Nephron (organoid): ENCODE measurements at regions not wholly inside any gene's neighbourhood (a gene's known extent, or its start where the extent isn't known, plus 50 kb on each side); places are given as distances from the start of the nearest gene placed in this dataset.
A peak's percentile ranks its signal among the peaks of the same experiment; 100 is the strongest.

ENCODE experiments used
- H3K27ac Mint-ChIP-seq, 3 experiments: 2 replicates each; pipeline ENCODE4 v1.8.0; 2020; ENCODE audit warnings: mixed read lengths in 3 of 3, mild to moderate bottlenecking in 2 of 3, moderate library complexity in 1 of 3
- H3K27me3 Mint-ChIP-seq: 2 replicates; pipeline ENCODE4 v1.8.0; 2021; ENCODE audit warnings: low read depth, mild to moderate bottlenecking, moderate library complexity, mixed read lengths
- H3K36me3 Mint-ChIP-seq: 2 replicates; pipeline ENCODE4 v1.8.0; 2020; ENCODE audit warnings: low read depth, mixed read lengths
- H3K4me1 Mint-ChIP-seq: 2 replicates; pipeline ENCODE4 v1.8.0; 2020; ENCODE audit warnings: mixed read lengths
- H3K4me3 Mint-ChIP-seq, 3 experiments: 2 replicates each; pipeline ENCODE4 v1.8.0; 2020; ENCODE audit warnings: mild to moderate bottlenecking in 3 of 3, mixed read lengths in 3 of 3, moderate library complexity in 2 of 3
- H3K9me3 Mint-ChIP-seq: 2 replicates; pipeline ENCODE4 v1.8.0; 2020; ENCODE audit warnings: mixed read lengths
- CTCF ChIP-seq, 3 experiments: fragments of 200-600 bp; sonication (generic); IDR thresholded peaks; one replicate each; pipeline ENCODE4 v1.5.0; 2021; ENCODE audit warnings: antibody characterized with exemption in 3 of 3; ENCODE audit not compliant: unreplicated experiment in 3 of 3

GRCh38 chr16:65786916-65787315, 579.6 kb upstream of the CDH5 start:
- no peaks in the 10 kb centered on the region for H3K36me3 Mint-ChIP-seq
- no peaks in the 10 kb centered on the region for H3K9me3 Mint-ChIP-seq
- no peak for TF ChIP-seq CTCF (IDR thresholded peaks at IDR 0.05; ENCODE audit: unreplicated experiment in 3 of 3)
- peak overlapping the region; percentile 37 to 83 (median 53) for H3K27ac Mint-ChIP-seq
- H3K27me3 Mint-ChIP-seq, result peaks cover 4% of the 10 kb centered on the region
- H3K4me1 Mint-ChIP-seq, result peaks cover 93% of the 10 kb centered on the region
- peak overlapping the region in 1 of 3 experiments; percentile 20 for H3K4me3 Mint-ChIP-seq

- Mint-ChIP-seq H3K9me3 (peaks cover 3% of the 10 kb centered on the region), H3K4me3 (no peak overlapping the region), H3K4me1 (peaks cover 91% of the 10 kb centered on the region), H3K27me3 (peaks cover 11% of the 10 kb centered on the region), H3K27ac (peak overlapping the region in 2 of 3 experiments; percentile 61 to 87), H3K36me3 (no peaks in the 10 kb centered on the region)
- no peak for TF ChIP-seq CTCF (IDR thresholded peaks at IDR 0.05; ENCODE audit: unreplicated experiment in 3 of 3)
Observed at GRCh38 chr16:65783709-65784474, 582.6 kb upstream of the CDH5 start.

- no peaks in the 10 kb centered on the region for H3K36me3 Mint-ChIP-seq
- peaks cover 3% of the 10 kb centered on the region for H3K9me3 Mint-ChIP-seq
- peak overlapping the region in 1 of 3 experiments; percentile 27 for H3K4me3 Mint-ChIP-seq
- no peak for TF ChIP-seq CTCF (IDR thresholded peaks at IDR 0.05; ENCODE audit: unreplicated experiment in 3 of 3)
- peaks cover 85% of the 10 kb centered on the region for H3K4me1 Mint-ChIP-seq
- peaks cover 11% of the 10 kb centered on the region for H3K27me3 Mint-ChIP-seq
- H3K27ac Mint-ChIP-seq, result peak overlapping the region; percentile 13 to 87 (median 61)
Observed at GRCh38 chr16:65782611-65783600, 583.6 kb upstream of the CDH5 start.

- TF ChIP-seq CTCF (IDR thresholded peaks at IDR 0.05; ENCODE audit: unreplicated experiment in 3 of 3), result no peak
- peaks cover 82% of the 10 kb centered on the region for H3K4me1 Mint-ChIP-seq
- H3K36me3 Mint-ChIP-seq, result no peaks in the 10 kb centered on the region
- peaks cover 12% of the 10 kb centered on the region for H3K9me3 Mint-ChIP-seq
- no peak overlapping the region for H3K4me3 Mint-ChIP-seq
- H3K27ac Mint-ChIP-seq, result peak overlapping the region in 2 of 3 experiments; percentile 61 to 77
- H3K27me3 Mint-ChIP-seq, result peaks cover 11% of the 10 kb centered on the region
Observed at GRCh38 chr16:65781855-65782254, 584.6 kb upstream of the CDH5 start.

- Mint-ChIP-seq H3K4me3 (no peak overlapping the region), H3K4me1 (peaks cover 78% of the 10 kb centered on the region), H3K27ac (peak overlapping the region in 2 of 3 experiments; percentile 61 to 77), H3K36me3 (no peaks in the 10 kb centered on the region), H3K27me3 (peaks cover 11% of the 10 kb centered on the region), H3K9me3 (peaks cover 13% of the 10 kb centered on the region)
- TF ChIP-seq CTCF (IDR thresholded peaks at IDR 0.05; ENCODE audit: unreplicated experiment in 3 of 3), result no peak
Observed at GRCh38 chr16:65781363-65781762, 585.1 kb upstream of the CDH5 start.
